ENCODE measurements at regions not wholly inside any gene's neighbourhood (a gene's known extent, or its start where the extent isn't known, plus 50 kb on each side); places are given as distances from the start of the nearest gene placed in this dataset.

DNA sequence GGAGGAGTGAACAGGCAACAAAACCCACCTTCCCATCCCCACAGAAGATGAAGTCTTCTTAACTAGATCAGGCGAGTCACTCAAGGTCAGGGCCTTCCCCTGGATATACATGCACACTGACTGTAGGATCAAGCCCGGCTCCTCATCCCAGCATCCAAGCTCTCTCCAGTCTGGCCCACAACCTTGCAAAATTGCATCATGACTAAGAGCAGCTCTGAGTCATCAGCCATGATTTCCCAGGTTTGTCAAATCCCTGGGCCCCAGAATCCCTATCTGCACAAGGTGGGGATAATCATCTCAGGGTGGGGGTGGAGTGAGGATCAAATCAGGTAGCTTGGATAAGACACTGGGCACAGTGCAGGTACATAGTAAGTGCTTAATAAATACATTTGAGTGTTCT lies 199.3 kb upstream of the GRIK3 start:
- TF ChIP-seq, protein P1, sequence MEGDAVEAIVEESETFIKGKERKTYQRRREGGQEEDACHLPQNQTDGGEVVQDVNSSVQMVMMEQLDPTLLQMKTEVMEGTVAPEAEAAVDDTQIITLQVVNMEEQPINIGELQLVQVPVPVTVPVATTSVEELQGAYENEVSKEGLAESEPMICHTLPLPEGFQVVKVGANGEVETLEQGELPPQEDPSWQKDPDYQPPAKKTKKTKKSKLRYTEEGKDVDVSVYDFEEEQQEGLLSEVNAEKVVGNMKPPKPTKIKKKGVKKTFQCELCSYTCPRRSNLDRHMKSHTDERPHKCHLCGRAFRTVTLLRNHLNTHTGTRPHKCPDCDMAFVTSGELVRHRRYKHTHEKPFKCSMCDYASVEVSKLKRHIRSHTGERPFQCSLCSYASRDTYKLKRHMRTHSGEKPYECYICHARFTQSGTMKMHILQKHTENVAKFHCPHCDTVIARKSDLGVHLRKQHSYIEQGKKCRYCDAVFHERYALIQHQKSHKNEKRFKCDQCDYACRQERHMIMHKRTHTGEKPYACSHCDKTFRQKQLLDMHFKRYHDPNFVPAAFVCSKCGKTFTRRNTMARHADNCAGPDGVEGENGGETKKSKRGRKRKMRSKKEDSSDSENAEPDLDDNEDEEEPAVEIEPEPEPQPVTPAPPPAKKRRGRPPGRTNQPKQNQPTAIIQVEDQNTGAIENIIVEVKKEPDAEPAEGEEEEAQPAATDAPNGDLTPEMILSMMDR (IDR thresholded peaks at IDR 0.05): no peak
- no peak for TF ChIP-seq POLR2A (IDR thresholded peaks at IDR 0.05)

All from body of pancreas (tissue), 4 donors.